AG10803 (cell line): ENCODE measurements at regions not wholly inside any gene's neighbourhood (a gene's known extent, or its start where the extent isn't known, plus 50 kb on each side); places are given as distances from the start of the nearest gene placed in this dataset.

Experiments used
- DNase-seq: peaks from one replicate; pipeline ENCODE4 v3.0.0; 2010; ENCODE audit warnings: low read depth
- H3K4me3 ChIP-seq: 2 replicates; pipeline ENCODE4 v1.5.1; 2011; ENCODE audit warnings: mild to moderate bottlenecking, low read length, control low read depth
- CTCF ChIP-seq: conservative IDR thresholded peaks from 2 replicates; pipeline ENCODE4 v1.5.1; 2011; ENCODE audit warnings: mild to moderate bottlenecking, low read length, control low read depth, inconsistent platforms

GRCh38 chr2:16189029-16189835 is 248.9 kb downstream of the MYCN start:
- no peak for TF ChIP-seq CTCF
- H3K4me3 ChIP-seq = no peak overlapping the region
- DNase-seq = no peak

- DNase-seq = no peak
- TF ChIP-seq CTCF = no peak
- H3K4me3 ChIP-seq = no peak overlapping the region
These were observed 248.0 kb downstream of the MYCN start for GRCh38 chr2:16188261-16188890.

GRCh38 chr2:16187482-16187817 is 247.1 kb downstream of the MYCN start:
- no peak for DNase-seq
- no peak overlapping the region for H3K4me3 ChIP-seq
- no peak for TF ChIP-seq CTCF

GRCh38 chr2:16186661-16187481 is 246.5 kb downstream of the MYCN start:
- no peak for TF ChIP-seq CTCF
- no peak for DNase-seq
- no peak overlapping the region for H3K4me3 ChIP-seq

GRCh38 chr2:16185801-16186272 is 245.5 kb downstream of the MYCN start:
- H3K4me3 ChIP-seq = no peak overlapping the region
- DNase-seq = no peak
- no peak for TF ChIP-seq CTCF

- no peak overlapping the region for H3K4me3 ChIP-seq
- DNase-seq = no peak
- no peak for TF ChIP-seq CTCF
These were observed 244.8 kb downstream of the MYCN start for GRCh38 chr2:16184945-16185660.
